Stimulated activated naive B cell treated with anti-CD40 and anti-IgM and Interleukin-4, amounts not matched to agents 10 μg/mL and 1 μg/mL and 100 μg/mL, for 72 hours (primary cell): ENCODE measurements at regions not wholly inside any gene's neighbourhood (a gene's known extent, or its start where the extent isn't known, plus 50 kb on each side); places are given as distances from the start of the nearest gene placed in this dataset.
"Not testable (repeated sequence)": the region's sequence is repeated elsewhere in the genome, so short reads cannot be mapped to it uniquely, and the experiment has no call there.

Experiments
- ATAC-seq, 2 donors: fragments of 150-1000 bp; cut with Tn5 transposase; replicated peaks; 2 replicates each; pipeline ENCODE4 v1.10.0; 2021; ENCODE audit warnings: moderate library complexity in 1 of 2
- DNase-seq: peaks from one replicate; pipeline ENCODE4 v3.0.0; 2021
- H3K27ac Mint-ChIP-seq: one replicate; pipeline ENCODE4 v1.8.0; 2022; ENCODE audit warnings: mild to moderate bottlenecking, mixed read lengths
- H3K27me3 Mint-ChIP-seq, 2 donors: one replicate each; pipeline ENCODE4 v1.8.0; 2022; ENCODE audit warnings: mixed read lengths in 2 of 2
- H3K36me3 Mint-ChIP-seq, 2 donors: one replicate each; pipeline ENCODE4 v1.8.0; 2022; ENCODE audit warnings: mixed read lengths in 2 of 2, mild to moderate bottlenecking in 1 of 2
- H3K4me1 Mint-ChIP-seq, 2 donors: one replicate each; pipeline ENCODE4 v1.8.0; 2022; ENCODE audit warnings: mixed read lengths in 2 of 2, mild to moderate bottlenecking in 1 of 2
- H3K4me3 Mint-ChIP-seq, 2 donors: one replicate each; pipeline ENCODE4 v1.8.0; 2022; ENCODE audit warnings: mild to moderate bottlenecking in 2 of 2, mixed read lengths in 2 of 2, moderate library complexity in 1 of 2
- H3K9me3 Mint-ChIP-seq, 2 donors: one replicate each; pipeline ENCODE4 v1.8.0; 2022; ENCODE audit warnings: mixed read lengths in 2 of 2, mild to moderate bottlenecking in 1 of 2

DNA sequence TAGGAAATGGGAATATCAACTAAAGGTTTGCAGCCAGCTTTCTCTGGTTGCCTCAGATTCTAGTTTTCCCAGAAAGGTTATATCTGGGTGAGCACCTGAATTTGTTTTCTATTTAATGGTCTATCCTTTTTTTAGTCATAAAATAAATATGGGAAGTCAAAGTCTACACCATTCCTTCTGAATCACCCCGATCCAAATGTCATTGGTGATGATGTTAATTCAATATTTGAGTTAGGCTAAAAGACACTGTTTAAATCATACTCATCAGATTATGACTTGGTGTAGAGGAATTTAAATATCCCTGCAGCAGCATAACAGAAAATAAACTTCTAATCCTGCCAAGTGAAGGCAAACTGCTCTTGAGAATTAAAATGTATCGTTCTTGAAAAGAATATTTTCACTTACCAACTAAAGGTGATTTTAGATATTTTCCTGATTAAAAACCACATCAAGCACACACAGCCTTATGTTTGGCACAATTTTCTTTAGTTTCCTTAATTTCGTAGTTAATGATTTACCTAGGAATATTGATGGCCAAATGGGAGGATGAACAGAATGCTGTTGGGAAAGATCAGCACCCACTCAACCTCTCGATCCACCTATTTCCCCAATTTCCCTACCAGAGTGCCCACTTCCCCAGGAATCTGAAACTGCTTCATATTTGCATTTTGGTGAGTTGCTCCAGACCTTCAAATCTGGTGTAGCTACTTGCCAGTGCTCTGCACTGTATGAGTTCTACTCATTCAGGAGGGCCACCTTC, 103.1 kb upstream of the TSLP start:
- no peaks in the 10 kb centered on the region for H3K4me1 Mint-ChIP-seq
- H3K36me3 Mint-ChIP-seq = no peaks in the 10 kb centered on the region
- DNase-seq = no peak
- no peak for ATAC-seq
- no peaks in the 10 kb centered on the region for H3K27me3 Mint-ChIP-seq
- peaks cover 3 to 4% of the 10 kb centered on the region in 2 donors for H3K9me3 Mint-ChIP-seq
- no peak overlapping the region for H3K4me3 Mint-ChIP-seq
- H3K27ac Mint-ChIP-seq = no peak overlapping the region

GRCh38 chr5:110969502-110969901, 102.0 kb upstream of the TSLP start:
- peaks cover 4% of the 10 kb centered on the region in 2 donors for H3K9me3 Mint-ChIP-seq
- H3K4me1 Mint-ChIP-seq = no peaks in the 10 kb centered on the region
- H3K36me3 Mint-ChIP-seq = no peaks in the 10 kb centered on the region
- no peak overlapping the region for H3K4me3 Mint-ChIP-seq
- no peak overlapping the region for H3K27ac Mint-ChIP-seq
- no peaks in the 10 kb centered on the region for H3K27me3 Mint-ChIP-seq
- ATAC-seq (no peak), DNase-seq (no peak)

DNA sequence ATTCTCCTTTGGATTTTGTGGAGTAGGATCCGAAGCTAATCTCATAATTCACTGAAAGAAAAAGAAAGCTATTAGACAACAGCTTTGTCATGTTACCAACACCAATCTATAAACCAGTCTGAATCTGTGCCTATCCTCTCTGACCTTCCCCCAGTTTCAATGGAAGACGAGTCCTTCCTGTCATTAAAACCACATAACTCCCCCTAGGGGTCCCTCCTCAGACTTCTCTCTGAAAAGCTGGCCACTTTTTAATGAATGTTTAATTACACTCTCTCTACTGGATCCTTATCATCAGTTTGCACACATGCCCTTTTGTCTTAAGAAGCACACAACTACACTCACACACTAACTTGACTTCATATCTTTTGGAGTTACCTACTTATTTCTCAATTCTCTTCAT, 98.0 kb upstream of the TSLP start:
- H3K36me3 Mint-ChIP-seq = no peaks in the 10 kb centered on the region
- H3K27ac Mint-ChIP-seq = no peak overlapping the region
- ATAC-seq (no peak), DNase-seq (no peak)
- no peak overlapping the region for H3K4me3 Mint-ChIP-seq
- H3K9me3 Mint-ChIP-seq = peaks cover 3 to 8% of the 10 kb centered on the region in 2 donors
- H3K4me1 Mint-ChIP-seq = no peaks in the 10 kb centered on the region
- no peaks in the 10 kb centered on the region for H3K27me3 Mint-ChIP-seq

DNA sequence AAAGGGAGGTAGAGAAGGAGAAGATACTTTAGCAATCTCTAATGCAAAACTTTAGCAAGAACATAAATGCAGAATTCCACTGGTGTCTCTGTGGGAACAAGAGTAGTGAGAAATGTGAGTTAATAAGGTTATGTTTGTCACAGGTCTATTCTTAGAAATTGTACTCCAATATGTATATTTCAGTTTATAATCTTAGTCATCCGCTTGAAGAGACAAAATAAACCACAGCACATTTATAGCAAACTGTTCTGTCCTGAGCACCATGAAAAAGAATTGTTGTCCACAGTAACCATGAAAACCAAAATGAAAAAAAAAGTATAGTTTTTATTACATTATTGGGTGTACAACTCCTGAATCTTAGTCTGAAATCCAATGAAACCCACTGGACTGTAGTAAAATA, 93.6 kb upstream of the TSLP start:
- H3K36me3 Mint-ChIP-seq = no peaks in the 10 kb centered on the region
- no peak overlapping the region for H3K4me3 Mint-ChIP-seq
- no peaks in the 10 kb centered on the region for H3K4me1 Mint-ChIP-seq
- ATAC-seq = no peak
- no peak overlapping the region for H3K27ac Mint-ChIP-seq
- H3K9me3 Mint-ChIP-seq = peaks cover 5% of the 10 kb centered on the region in 2 donors
- H3K27me3 Mint-ChIP-seq = no peaks in the 10 kb centered on the region
- no peak for DNase-seq

DNA sequence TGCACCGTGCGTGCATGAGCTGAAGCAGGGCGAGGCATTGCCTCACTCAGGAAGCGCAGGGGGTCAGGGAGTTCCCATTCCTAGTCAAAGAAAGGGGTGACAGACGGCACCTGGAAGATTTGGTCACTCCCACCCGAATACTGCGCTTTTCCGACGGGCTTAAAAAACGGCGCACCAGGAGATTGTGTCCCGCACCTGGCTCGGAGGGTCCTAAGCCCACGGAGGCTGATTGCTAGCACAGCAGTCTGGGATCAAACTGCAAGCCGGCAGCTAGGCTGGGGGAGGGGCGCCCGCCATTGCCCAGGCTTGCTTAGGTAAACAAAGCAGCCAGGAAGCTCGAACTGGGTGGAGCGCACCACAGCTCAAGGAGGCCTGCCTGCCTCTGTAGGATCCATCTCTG, 85.6 kb upstream of the TSLP start:
- H3K4me3 Mint-ChIP-seq, H3K27ac Mint-ChIP-seq, H3K27me3 Mint-ChIP-seq, H3K36me3 Mint-ChIP-seq, H3K4me1 Mint-ChIP-seq, DNase-seq, H3K9me3 Mint-ChIP-seq, ATAC-seq: not testable (repeated sequence)

GRCh38 chr5:110987573-110987972, 83.9 kb upstream of the TSLP start:
- H3K4me1 Mint-ChIP-seq, H3K27me3 Mint-ChIP-seq, ATAC-seq, H3K36me3 Mint-ChIP-seq, H3K27ac Mint-ChIP-seq, H3K4me3 Mint-ChIP-seq, DNase-seq: not testable (repeated sequence)
- peaks cover 5 to 11% of the 10 kb centered on the region in 2 donors for H3K9me3 Mint-ChIP-seq

GRCh38 chr5:110996742-110997141, 74.8 kb upstream of the TSLP start:
- no peak overlapping the region for H3K4me3 Mint-ChIP-seq
- ATAC-seq (no peak), DNase-seq (no peak)
- H3K9me3 Mint-ChIP-seq = peaks cover 8% of the 10 kb centered on the region in 2 donors
- no peaks in the 10 kb centered on the region for H3K27me3 Mint-ChIP-seq
- no peaks in the 10 kb centered on the region for H3K36me3 Mint-ChIP-seq
- H3K4me1 Mint-ChIP-seq = no peaks in the 10 kb centered on the region
- no peak overlapping the region for H3K27ac Mint-ChIP-seq

DNA sequence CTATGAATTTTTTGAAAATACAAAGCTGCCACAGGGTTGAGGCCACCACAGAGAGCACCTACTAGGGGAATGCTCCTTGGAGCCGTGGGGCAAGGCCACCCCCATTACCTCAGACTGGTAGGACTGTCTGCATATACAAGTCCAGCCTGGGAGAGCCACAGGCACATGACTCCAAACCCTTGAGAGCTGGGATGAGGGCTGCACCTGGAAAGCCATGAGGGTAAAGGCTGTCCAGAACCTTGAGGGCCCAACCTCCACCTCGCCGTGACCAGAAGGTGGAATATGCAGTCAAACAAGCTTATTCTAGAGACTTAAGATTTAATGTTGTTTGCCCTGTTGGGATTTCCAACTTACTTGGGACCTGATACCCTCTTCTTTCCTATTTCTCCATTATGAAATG, 69.5 kb upstream of the TSLP start:
- Mint-ChIP-seq H3K4me1 (no peaks in the 10 kb centered on the region), H3K27ac (no peak overlapping the region), H3K4me3 (no peak overlapping the region), H3K36me3 (no peaks in the 10 kb centered on the region), H3K27me3 (no peaks in the 10 kb centered on the region), H3K9me3 (peaks cover 4 to 8% of the 10 kb centered on the region in 2 donors)
- DNase-seq (no peak), ATAC-seq (no peak)

DNA sequence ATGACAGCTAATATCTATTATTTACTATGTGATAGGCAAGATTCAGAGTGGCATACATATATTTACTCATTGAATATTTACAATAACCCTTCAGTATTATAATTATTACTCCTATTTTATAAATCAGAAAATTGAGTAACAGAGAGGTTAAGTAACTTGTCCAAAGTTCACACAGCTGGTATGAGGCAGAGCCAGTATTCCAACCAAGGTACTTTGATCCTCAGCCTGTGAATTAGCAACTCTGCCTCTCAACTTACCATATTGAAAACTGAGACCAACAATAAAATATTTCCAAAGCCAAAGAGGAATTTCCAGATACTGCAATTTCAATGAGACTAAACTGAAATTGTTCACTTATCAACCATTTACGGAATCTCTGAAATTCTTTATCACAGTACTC, 67.9 kb upstream of the TSLP start:
- Mint-ChIP-seq H3K27me3 (no peaks in the 10 kb centered on the region), H3K9me3 (peaks cover 4 to 8% of the 10 kb centered on the region in 2 donors), H3K36me3 (no peaks in the 10 kb centered on the region), H3K27ac (no peak overlapping the region), H3K4me3 (no peak overlapping the region), H3K4me1 (no peaks in the 10 kb centered on the region)
- ATAC-seq (no peak), DNase-seq (no peak)

DNA sequence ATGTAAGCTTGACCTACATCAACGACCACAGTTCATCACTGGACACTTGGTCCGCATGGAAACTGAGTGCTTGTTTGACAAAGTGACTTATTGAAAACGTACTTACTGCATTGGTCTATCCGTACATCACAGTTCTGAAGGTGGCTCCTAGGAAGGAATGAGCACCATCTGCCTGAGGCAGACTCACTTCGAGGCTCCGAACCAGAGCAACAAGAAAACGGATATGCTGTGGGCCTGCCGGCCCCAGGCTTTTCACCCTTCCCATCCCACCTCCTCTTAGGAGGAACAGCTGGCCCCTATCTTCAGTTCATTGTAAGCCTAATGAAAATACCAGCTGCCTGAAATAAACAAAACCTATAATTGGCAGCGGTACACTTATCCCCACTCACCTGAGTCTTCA, 67.2 kb upstream of the TSLP start:
- H3K9me3 Mint-ChIP-seq = peaks cover 10 to 14% of the 10 kb centered on the region in 2 donors
- DNase-seq = no peak
- no peaks in the 10 kb centered on the region for H3K27me3 Mint-ChIP-seq
- no peak overlapping the region for H3K4me3 Mint-ChIP-seq
- no peaks in the 10 kb centered on the region for H3K4me1 Mint-ChIP-seq
- no peak overlapping the region for H3K27ac Mint-ChIP-seq
- H3K36me3 Mint-ChIP-seq = no peaks in the 10 kb centered on the region
- no peak for ATAC-seq

DNA sequence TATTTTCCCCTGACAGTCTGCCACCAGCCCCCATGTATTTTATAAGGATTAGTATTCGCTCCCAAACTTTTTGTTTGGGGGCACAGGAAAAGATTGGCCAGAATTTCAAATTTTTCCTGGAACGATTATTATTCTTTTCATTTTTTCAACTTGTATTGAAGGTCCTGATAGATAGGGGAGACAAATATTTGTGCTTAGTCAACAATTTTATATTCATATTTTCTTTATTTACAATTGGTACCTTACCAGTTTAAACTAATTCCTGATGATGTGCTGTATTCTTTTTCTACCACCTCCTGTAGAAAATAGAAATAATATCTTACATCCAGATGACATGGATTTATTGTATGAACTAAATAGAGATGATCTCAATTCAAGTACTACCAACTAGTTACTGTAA, 60.7 kb upstream of the TSLP start:
- H3K36me3 Mint-ChIP-seq = no peaks in the 10 kb centered on the region
- H3K4me3 Mint-ChIP-seq = no peak overlapping the region
- H3K9me3 Mint-ChIP-seq = peaks cover 6 to 7% of the 10 kb centered on the region in 2 donors
- H3K27me3 Mint-ChIP-seq = peaks cover 0 to 6% of the 10 kb centered on the region in 2 donors
- H3K27ac Mint-ChIP-seq = no peak overlapping the region
- no peak for ATAC-seq
- DNase-seq = no peak
- no peaks in the 10 kb centered on the region for H3K4me1 Mint-ChIP-seq

- H3K4me1 Mint-ChIP-seq = no peaks in the 10 kb centered on the region
- H3K36me3 Mint-ChIP-seq = no peaks in the 10 kb centered on the region
These were observed 58.5 kb upstream of the TSLP start for GRCh38 chr5:111013011-111013410.

GRCh38 chr5:111016801-111017200, 54.7 kb upstream of the TSLP start:
- ATAC-seq (no peak), DNase-seq (no peak)
- H3K4me3 Mint-ChIP-seq = no peak overlapping the region
- H3K27me3 Mint-ChIP-seq = peaks cover 0 to 6% of the 10 kb centered on the region in 2 donors
- H3K36me3 Mint-ChIP-seq = no peaks in the 10 kb centered on the region
- H3K4me1 Mint-ChIP-seq = no peaks in the 10 kb centered on the region
- no peak overlapping the region for H3K27ac Mint-ChIP-seq
- H3K9me3 Mint-ChIP-seq = no peaks in the 10 kb centered on the region

More at GRCh38 chr5:111013011-111013410, 58.5 kb upstream of the TSLP start:
- DNase-seq = no peak
- Mint-ChIP-seq H3K27ac (no peak overlapping the region), H3K4me3 (no peak overlapping the region), H3K27me3 (peaks cover 0 to 6% of the 10 kb centered on the region in 2 donors), H3K9me3 (peaks cover 6 to 7% of the 10 kb centered on the region in 2 donors)
- no peak for ATAC-seq

- H3K27ac Mint-ChIP-seq = no peak overlapping the region
- peaks cover 0 to 6% of the 10 kb centered on the region in 2 donors for H3K27me3 Mint-ChIP-seq
- no peak for ATAC-seq
- no peaks in the 10 kb centered on the region for H3K4me1 Mint-ChIP-seq
- H3K4me3 Mint-ChIP-seq = no peak overlapping the region
- H3K9me3 Mint-ChIP-seq = no peaks in the 10 kb centered on the region
- DNase-seq = no peak
- H3K36me3 Mint-ChIP-seq = no peaks in the 10 kb centered on the region
These were observed 53.8 kb upstream of the TSLP start for GRCh38 chr5:111017731-111018130.
